Osteoblast (primary cell): ENCODE measurements at regions not wholly inside any gene's neighbourhood (a gene's known extent, or its start where the extent isn't known, plus 50 kb on each side); places are given as distances from the start of the nearest gene placed in this dataset.

Experiments used
- DNase-seq: peaks from one replicate; pipeline ENCODE4 v3.0.0; 2011; ENCODE audit warnings: low spot score, mixed read lengths; ENCODE audit not compliant: insufficient read length; ENCODE audit errors: missing footprints
- H2AFZ ChIP-seq: 2 replicates; pipeline ENCODE4 v1.6.0; 2011; ENCODE audit warnings: mild to moderate bottlenecking, low read length
- H3K27ac ChIP-seq: 2 replicates; pipeline ENCODE4 v1.5.1; 2011; ENCODE audit warnings: mild to moderate bottlenecking, low read depth, low read length, moderate library complexity
- H3K27me3 ChIP-seq: 2 replicates; pipeline ENCODE4 v1.6.0; 2012; ENCODE audit warnings: mild to moderate bottlenecking, control low read depth, inconsistent platforms, low read length, moderate library complexity; ENCODE audit not compliant: insufficient read depth
- H3K36me3 ChIP-seq: 2 replicates; pipeline ENCODE4 v1.5.1; 2011; ENCODE audit warnings: mild to moderate bottlenecking, low read length, control low read depth, moderate library complexity; ENCODE audit not compliant: insufficient read depth
- H3K4me1 ChIP-seq: 2 replicates; pipeline ENCODE4 v1.5.1; 2011; ENCODE audit warnings: mild to moderate bottlenecking, low read length, control low read depth, moderate library complexity; ENCODE audit not compliant: insufficient read depth
- H3K4me2 ChIP-seq: 2 replicates; pipeline ENCODE4 v1.6.0; 2011; ENCODE audit warnings: mild to moderate bottlenecking, low read length; ENCODE audit not compliant: insufficient read depth
- H3K4me3 ChIP-seq: fragments of 200-600 bp; sonication (generic); 3 replicates; pipeline ENCODE4 v1.5.1; 2012; ENCODE audit warnings: mild to moderate bottlenecking, low read length, inconsistent platforms; ENCODE audit not compliant: insufficient read depth
- H3K79me2 ChIP-seq: 2 replicates; pipeline ENCODE4 v1.6.0; 2012; ENCODE audit warnings: mild to moderate bottlenecking, low read length, control low read depth, inconsistent platforms; ENCODE audit not compliant: insufficient read depth
- H3K9me3 ChIP-seq: 2 replicates; pipeline ENCODE4 v1.5.1; 2011; ENCODE audit warnings: low read depth, low read length, control low read depth
- H4K20me1 ChIP-seq: 2 replicates; pipeline ENCODE4 v1.6.0; 2012; ENCODE audit warnings: mild to moderate bottlenecking, low read length, control low read depth; ENCODE audit not compliant: insufficient read depth
- CTCF ChIP-seq: IDR thresholded peaks from 2 replicates; pipeline ENCODE4 v1.5.1; 2011; ENCODE audit warnings: mild to moderate bottlenecking, low read depth, low read length, moderate library complexity; ENCODE audit errors: extremely low read depth

DNA sequence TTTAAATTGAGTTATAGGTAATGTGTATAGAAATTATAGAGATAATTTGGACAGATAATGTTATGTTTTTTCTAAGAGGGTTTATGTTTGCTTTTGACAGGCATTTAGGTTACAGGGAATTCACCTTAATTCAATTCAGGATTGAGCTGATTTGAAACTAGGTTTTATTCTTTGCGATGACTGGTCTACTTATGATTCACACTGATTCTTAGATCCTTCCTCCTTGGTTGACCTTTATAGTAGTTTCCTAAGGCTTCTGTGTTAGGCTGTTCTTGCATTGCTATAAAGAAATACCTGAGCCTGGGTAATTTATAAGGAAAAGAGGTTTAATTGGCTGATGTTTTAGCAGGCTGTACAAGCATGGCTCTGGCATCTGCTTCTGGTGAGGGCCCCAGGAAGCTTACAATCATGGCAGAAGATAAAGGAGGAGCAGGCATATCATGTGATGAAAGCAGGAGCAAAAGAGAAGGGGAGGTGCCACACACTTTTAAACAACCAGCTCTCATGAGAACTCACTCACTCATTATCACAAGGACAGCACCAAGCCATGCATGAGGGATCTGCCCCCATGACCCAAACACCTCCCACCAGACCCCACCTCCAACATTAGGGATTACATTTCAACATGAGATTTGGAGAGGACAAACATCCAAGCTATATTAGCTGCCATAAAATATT is 155.0 kb upstream of the SFRP2 start:
- Histone ChIP-seq H3K27ac (no peak overlapping the region), H2AFZ (no peak overlapping the region), H3K9me3 (no peaks in the 10 kb centered on the region), H3K4me2 (no peak overlapping the region), H3K4me3 (no peak overlapping the region), H3K79me2 (no peaks in the 10 kb centered on the region), H3K4me1 (no peaks in the 10 kb centered on the region), H3K27me3 (no peaks in the 10 kb centered on the region), H4K20me1 (no peaks in the 10 kb centered on the region), H3K36me3 (no peaks in the 10 kb centered on the region)
- no peak for DNase-seq
- no peak for TF ChIP-seq CTCF

DNA sequence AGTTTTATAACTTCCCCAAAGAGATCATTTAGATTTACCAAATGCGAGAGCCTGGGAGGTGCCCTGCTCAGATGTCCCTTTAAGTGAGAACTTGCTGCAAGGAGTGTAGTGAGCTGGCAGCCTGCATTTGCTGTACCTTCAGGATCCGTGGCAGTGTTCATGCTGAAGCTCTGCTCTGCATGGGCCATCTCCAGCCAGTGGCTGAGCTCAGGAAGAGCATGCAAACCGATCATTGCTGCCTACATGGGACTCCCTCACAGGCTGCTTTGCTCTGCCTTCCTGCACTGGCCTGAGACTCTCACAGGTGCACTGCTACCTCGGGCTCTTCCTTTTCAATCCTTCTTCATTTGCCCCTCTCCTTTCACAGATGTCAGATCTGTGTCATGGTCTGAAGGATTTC is 152.0 kb upstream of the SFRP2 start:
- no peaks in the 10 kb centered on the region for H3K4me1 ChIP-seq
- no peaks in the 10 kb centered on the region for H3K36me3 ChIP-seq
- H3K27ac ChIP-seq: no peak overlapping the region
- no peaks in the 10 kb centered on the region for H3K9me3 ChIP-seq
- H4K20me1 ChIP-seq: no peaks in the 10 kb centered on the region
- no peaks in the 10 kb centered on the region for H3K79me2 ChIP-seq
- H3K4me2 ChIP-seq: no peak overlapping the region
- no peak overlapping the region for H3K4me3 ChIP-seq
- TF ChIP-seq CTCF: no peak
- H2AFZ ChIP-seq: no peak overlapping the region
- H3K27me3 ChIP-seq: no peaks in the 10 kb centered on the region
- DNase-seq: no peak

GRCh38 chr4:153939570-153939969 is 150.7 kb upstream of the SFRP2 start:
- Histone ChIP-seq H3K27ac (no peak overlapping the region), H3K27me3 (no peaks in the 10 kb centered on the region), H3K9me3 (no peaks in the 10 kb centered on the region), H3K4me3 (no peak overlapping the region), H2AFZ (no peak overlapping the region), H3K79me2 (no peaks in the 10 kb centered on the region), H4K20me1 (no peaks in the 10 kb centered on the region), H3K4me1 (no peaks in the 10 kb centered on the region), H3K4me2 (no peak overlapping the region), H3K36me3 (no peaks in the 10 kb centered on the region)
- no peak for TF ChIP-seq CTCF
- no peak for DNase-seq

DNA sequence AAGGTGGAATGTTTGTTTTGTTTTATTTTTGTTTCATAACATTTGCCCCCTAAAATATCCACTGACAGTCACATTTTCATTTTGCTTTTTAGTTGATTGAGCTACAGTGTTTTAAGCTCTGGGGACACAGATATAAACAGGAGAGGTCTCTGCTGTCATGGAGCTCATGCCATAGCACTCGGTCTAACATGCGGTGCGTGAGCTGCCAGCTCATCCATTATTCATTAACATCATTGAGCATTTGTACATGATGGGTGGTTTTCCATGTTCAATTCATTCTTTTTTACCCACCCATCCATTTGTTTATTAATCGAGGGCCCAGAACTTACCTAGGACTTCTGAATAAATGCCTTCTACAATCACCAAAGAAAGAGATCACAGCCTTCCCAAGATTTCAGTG is 150.1 kb upstream of the SFRP2 start:
- H3K9me3 ChIP-seq: no peaks in the 10 kb centered on the region
- no peaks in the 10 kb centered on the region for H4K20me1 ChIP-seq
- DNase-seq: no peak
- no peaks in the 10 kb centered on the region for H3K27me3 ChIP-seq
- no peak for TF ChIP-seq CTCF
- H2AFZ ChIP-seq: no peak overlapping the region
- H3K4me2 ChIP-seq: no peak overlapping the region
- no peaks in the 10 kb centered on the region for H3K36me3 ChIP-seq
- H3K79me2 ChIP-seq: no peaks in the 10 kb centered on the region
- H3K4me3 ChIP-seq: no peak overlapping the region
- H3K4me1 ChIP-seq: no peaks in the 10 kb centered on the region
- H3K27ac ChIP-seq: no peak overlapping the region
